A549 (cell line): ENCODE measurements at regions not wholly inside any gene's neighbourhood (a gene's known extent, or its start where the extent isn't known, plus 50 kb on each side); places are given as distances from the start of the nearest gene placed in this dataset.
"Not testable (repeated sequence)": the region's sequence is repeated elsewhere in the genome, so short reads cannot be mapped to it uniquely, and the experiment has no call there.

Source experiments
- ATAC-seq, 2 experiments: fragments of 200-7000 bp in 1 of 2; fragments of >200 bp in 1 of 2; cut with Nextera tagmentation in 1 of 2; cut with Tn5 transposase in 1 of 2; 3 replicates each; pipeline versions ENCODE4 v1.8.0 to v1.9.1; 2018 to 2020; ENCODE audit warnings: mild to moderate bottlenecking in 1 of 2, moderate library complexity in 1 of 2
- CTCF ChIA-PET: fragments of 300-600 bp; sonication (Branson Sonifier 250); formaldehyde crosslinking; extraction: SDS; loops from one replicate; lab custom pipeline; 2021; ENCODE audit warnings: antibody characterized with exemption, inconsistent platforms; lab: Yijun Ruan, JAX
- POLR2A ChIA-PET: fragments of 350-600 bp; formaldehyde crosslinking; extraction: SDS; loops from one replicate; lab custom pipeline; 2021; ENCODE audit warnings: antibody characterized with exemption, inconsistent platforms; lab: Yijun Ruan, JAX
- DNase-seq, 2 experiments: peaks; one replicate each; pipeline versions ENCODE4 v3.0.0 to v3.0.0-alpha.2; 2011 to 2016; ENCODE audit warnings: low read depth in 1 of 2, low spot score in 1 of 2
- FAIRE-seq: peaks from 2 replicates; lab custom pipeline; 2011; peaks lifted over from hg19 to GRCh38; lab: Jason Lieb, UNC
- H3K27ac ChIP-seq, 2 experiments: fragments of >200 bp; sonication (Bioruptor Twin); formaldehyde crosslinking; 3 replicates each; pipeline ENCODE4 v1.5.1; 2016 to 2017
- H3K4me1 ChIP-seq: fragments of >200 bp; sonication (Bioruptor Twin); formaldehyde crosslinking; 3 replicates; pipeline ENCODE4 v1.6.1; 2016
- H3K4me2 ChIP-seq: fragments of >200 bp; sonication (Bioruptor Twin); formaldehyde crosslinking; 3 replicates; pipeline ENCODE4 v1.6.1; 2016
- H3K4me3 ChIP-seq: fragments of >200 bp; sonication (Bioruptor Twin); formaldehyde crosslinking; 3 replicates; pipeline ENCODE4 v1.5.1; 2016
- H3K9me3 ChIP-seq: fragments of >200 bp; sonication (Bioruptor Twin); formaldehyde crosslinking; 3 replicates; pipeline ENCODE4 v1.6.1; 2016
- BHLHE40 ChIP-seq: IDR thresholded peaks from 2 replicates; pipeline ENCODE4 v1.6.1; 2012; ENCODE audit warnings: low read depth, low read length, inconsistent platforms
- CBX8 ChIP-seq: fragments of 200-600 bp; sonication (generic); IDR thresholded peaks from 2 replicates; pipeline ENCODE4 v1.6.1; 2016
- CHD2 ChIP-seq: fragments of 150-350 bp; IDR thresholded peaks from 2 replicates; pipeline ENCODE4 v1.6.1; 2014; ENCODE audit warnings: low read length; ENCODE audit not compliant: partially characterized antibody
- EHMT2 ChIP-seq: fragments of 200-600 bp; sonication (generic); IDR thresholded peaks from 2 replicates; pipeline ENCODE4 v1.6.1; 2016; ENCODE audit warnings: antibody characterized with exemption, low read depth, mild to moderate bottlenecking, moderate library complexity
- EP300 ChIP-seq, 2 experiments: fragments of >200 bp; sonication (Bioruptor Twin); formaldehyde crosslinking; IDR thresholded peaks; 2 replicates in 1 of 2; 3 replicates in 1 of 2; pipeline ENCODE4 v1.6.1; 2016 to 2017
- ESRRA ChIP-seq: fragments of 150-350 bp; IDR thresholded peaks from 2 replicates; pipeline ENCODE4 v1.6.1; 2014; ENCODE audit warnings: mild to moderate bottlenecking, low read length, borderline replicate concordance
- GATA3 ChIP-seq: IDR thresholded peaks from 2 replicates; pipeline ENCODE4 v1.6.1; 2012; ENCODE audit warnings: borderline replicate concordance
- HOXA7 ChIP-seq: fragments of 250-450 bp; sonication (Bioruptor Pico); IDR thresholded peaks from 2 replicates; pipeline ENCODE4 v1.5.0; 2020; ENCODE audit warnings: mild to moderate bottlenecking, moderate library complexity
- HOXB13 ChIP-seq: fragments of 250-450 bp; sonication (Bioruptor Pico); IDR thresholded peaks from 2 replicates; pipeline ENCODE4 v1.5.0; 2020; ENCODE audit warnings: low read depth, mild to moderate bottlenecking, moderate library complexity
- JUNB ChIP-seq: fragments of >200 bp; sonication (Bioruptor Twin); formaldehyde crosslinking; IDR thresholded peaks from 2 replicates; pipeline ENCODE4 v1.6.1; 2016
- MAFK ChIP-seq: fragments of 450-650 bp; IDR thresholded peaks from 2 replicates; pipeline ENCODE4 v1.6.1; 2014; ENCODE audit not compliant: partially characterized antibody
- MAX ChIP-seq: IDR thresholded peaks from 2 replicates; pipeline ENCODE4 v1.6.1; 2012
- MAZ ChIP-seq: fragments of 150-350 bp; IDR thresholded peaks from 2 replicates; pipeline ENCODE4 v1.6.1; 2014; ENCODE audit warnings: antibody characterized with exemption, low read depth, low read length, borderline replicate concordance
- PHF8 ChIP-seq: fragments of 200-600 bp; sonication (generic); IDR thresholded peaks from 2 replicates; pipeline ENCODE4 v1.6.1; 2016; ENCODE audit warnings: low read depth, mild to moderate bottlenecking, antibody characterized with exemption, moderate library complexity, borderline replicate concordance
- POLR2AphosphoS2 ChIP-seq: conservative IDR thresholded peaks from 2 replicates; pipeline ENCODE4 v1.6.1; 2012; ENCODE audit warnings: low read length, improper control_type of control experiment, inconsistent platforms
- RAD21 ChIP-seq, 2 experiments: fragments of >200 bp in 1 of 2; sonication (Bioruptor Twin) in 1 of 2; formaldehyde crosslinking in 1 of 2; IDR thresholded peaks in 1 of 2; conservative IDR thresholded peaks in 1 of 2; 2 replicates in 1 of 2; 3 replicates in 1 of 2; pipeline ENCODE4 v1.6.1; 2012 to 2018; ENCODE audit warnings: inconsistent platforms in 1 of 2
- RARB ChIP-seq: fragments of 250-450 bp; sonication (Bioruptor Pico); IDR thresholded peaks from 2 replicates; pipeline ENCODE4 v1.8.0; 2021; ENCODE audit warnings: mild to moderate bottlenecking, moderate library complexity
- REST ChIP-seq: fragments of 200-600 bp; sonication (generic); IDR thresholded peaks from 2 replicates; pipeline ENCODE4 v1.6.1; 2016; ENCODE audit warnings: antibody characterized with exemption, mild to moderate bottlenecking, moderate library complexity
- RFX5 ChIP-seq: fragments of 450-650 bp; IDR thresholded peaks from 2 replicates; pipeline ENCODE4 v1.7.1; 2014; ENCODE audit warnings: antibody characterized with exemption, mild to moderate bottlenecking, moderate library complexity
- RNF2 ChIP-seq: fragments of 200-600 bp; sonication (generic); IDR thresholded peaks from 2 replicates; pipeline ENCODE4 v1.6.1; 2016; ENCODE audit warnings: low read depth, mild to moderate bottlenecking, antibody characterized with exemption, moderate library complexity, borderline replicate concordance
- SREBF2 ChIP-seq: fragments of 450-650 bp; IDR thresholded peaks from 2 replicates; pipeline ENCODE4 v1.6.1; 2014; ENCODE audit warnings: mild to moderate bottlenecking, moderate library complexity
- TFCP2L1 ChIP-seq: fragments of 250-450 bp; sonication (Bioruptor Pico); IDR thresholded peaks from 2 replicates; pipeline ENCODE4 v1.5.0; 2021; ENCODE audit warnings: mild to moderate bottlenecking
- TP53 ChIP-seq: fragments of 250-450 bp; sonication (Bioruptor Pico); IDR thresholded peaks from 2 replicates; pipeline ENCODE4 v1.5.0; 2021; ENCODE audit warnings: mild to moderate bottlenecking, moderate library complexity
- WGBS: methylation state at CpG from one replicate; pipeline ENCODE4 v1.1.6; 2017; ENCODE audit errors: missing lambda C conversion rate; 5-methylcytosine and 5-hydroxymethylcytosine counted together
- TF ChIP-seq, protein P1 (sequence below): fragments of 450-650 bp; IDR thresholded peaks from 2 replicates; pipeline ENCODE4 v1.6.1; 2014; ENCODE audit warnings: antibody characterized with exemption
- TF ChIP-seq, protein P2 (sequence below): fragments of 250-450 bp; sonication (Bioruptor Pico); IDR thresholded peaks from 2 replicates; pipeline ENCODE4 v1.5.0; 2021; ENCODE audit warnings: mild to moderate bottlenecking, moderate library complexity, borderline replicate concordance

DNA sequence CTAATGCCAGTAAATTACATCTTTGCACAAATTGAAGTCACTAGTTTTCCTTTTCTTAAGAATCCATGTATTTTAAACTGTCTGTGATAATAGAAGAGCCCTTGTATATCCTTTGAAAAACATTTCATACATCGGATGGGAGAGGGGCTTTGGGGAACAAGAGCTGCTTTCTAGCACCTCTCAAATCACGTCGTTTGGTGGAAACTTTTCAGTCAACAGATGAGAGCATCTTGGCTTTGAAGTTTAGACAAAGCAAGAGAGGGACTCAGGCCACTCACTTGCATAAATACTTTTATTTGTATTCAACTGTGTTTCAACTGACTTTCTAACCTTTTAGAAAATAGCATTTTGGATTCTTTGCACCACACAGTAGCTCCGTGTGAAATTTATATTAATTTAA, 502.3 kb upstream of the IMPG1 start:
- Histone ChIP-seq H3K4me1 (no peaks in the 10 kb centered on the region), H3K4me3 (no peak overlapping the region), H3K9me3 (no peaks in the 10 kb centered on the region), H3K4me2 (no peak overlapping the region), H3K27ac (no peak overlapping the region)
- FAIRE-seq, result no peak
- no peak for ATAC-seq
- DNase-seq, result no peak
- ChIA-PET CTCF (interaction anchor here (0.6 kb wide), 1 partner anchor 1547 kb away, joined by 3 read pairs; no protein-coding TSS in a partner anchor), POLR2A (no interaction called here)
- 3% methylated on average over 4 of the region's 4 CpGs for WGBS
- TF ChIP-seq, protein P1, sequence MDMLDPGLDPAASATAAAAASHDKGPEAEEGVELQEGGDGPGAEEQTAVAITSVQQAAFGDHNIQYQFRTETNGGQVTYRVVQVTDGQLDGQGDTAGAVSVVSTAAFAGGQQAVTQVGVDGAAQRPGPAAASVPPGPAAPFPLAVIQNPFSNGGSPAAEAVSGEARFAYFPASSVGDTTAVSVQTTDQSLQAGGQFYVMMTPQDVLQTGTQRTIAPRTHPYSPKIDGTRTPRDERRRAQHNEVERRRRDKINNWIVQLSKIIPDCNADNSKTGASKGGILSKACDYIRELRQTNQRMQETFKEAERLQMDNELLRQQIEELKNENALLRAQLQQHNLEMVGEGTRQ, result no peak
- no peak for TF ChIP-seq TFCP2L1 (CRISPR knock-in tag)
- no peak for TF ChIP-seq MAFK
- TF ChIP-seq HOXA7 (CRISPR knock-in tag), result no peak
- TF ChIP-seq CBX8, result no peak
- TF ChIP-seq MAX, result no peak
- TF ChIP-seq RAD21 (conservative IDR thresholded peaks at IDR 0.05 in 1 of 2, IDR thresholded peaks at IDR 0.05 in 1 of 2), result no peak
- TF ChIP-seq RNF2, result no peak
- TF ChIP-seq BHLHE40, result no peak
- no peak for TF ChIP-seq MAZ

DNA sequence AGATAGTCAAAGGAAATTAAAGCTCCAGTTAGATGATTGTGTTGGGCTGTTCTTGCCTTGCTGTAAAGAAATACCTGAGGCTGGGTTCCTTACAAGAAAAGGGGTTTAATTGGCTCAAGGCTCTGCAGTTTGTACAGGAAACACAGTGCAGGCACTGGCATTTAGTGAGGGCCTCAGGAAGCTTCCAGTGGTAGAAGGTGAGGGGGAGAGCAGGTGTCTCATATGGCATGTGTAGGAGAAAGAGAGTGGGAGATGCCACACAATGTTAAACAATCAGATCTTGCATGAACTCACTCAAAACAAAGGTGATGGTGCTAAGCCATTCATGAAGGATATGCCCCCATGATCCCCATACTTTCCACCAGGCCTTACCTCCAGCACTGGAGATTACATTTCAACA, 493.5 kb upstream of the IMPG1 start:
- POLR2A ChIA-PET, result no interaction called here

GRCh38 chr6:76562371-76562770, 489.9 kb upstream of the IMPG1 start:
- FAIRE-seq, H3K4me3 ChIP-seq, H3K4me1 ChIP-seq, POLR2A ChIA-PET, CTCF ChIA-PET, DNase-seq, ATAC-seq, H3K4me2 ChIP-seq, H3K9me3 ChIP-seq, H3K27ac ChIP-seq: not testable (repeated sequence)
- 37% methylated on average over 3 of the region's 4 CpGs for WGBS

More for the DNA sequence above, 493.5 kb upstream of the IMPG1 start:
- no peak for FAIRE-seq
- CTCF ChIA-PET, result no interaction called here
- no peaks in the 10 kb centered on the region for H3K4me1 ChIP-seq
- H3K27ac ChIP-seq, result no peak overlapping the region
- H3K9me3 ChIP-seq, result no peaks in the 10 kb centered on the region
- TF ChIP-seq ESRRA, result no peak
- no peak for TF ChIP-seq JUNB
- TF ChIP-seq, protein P2, sequence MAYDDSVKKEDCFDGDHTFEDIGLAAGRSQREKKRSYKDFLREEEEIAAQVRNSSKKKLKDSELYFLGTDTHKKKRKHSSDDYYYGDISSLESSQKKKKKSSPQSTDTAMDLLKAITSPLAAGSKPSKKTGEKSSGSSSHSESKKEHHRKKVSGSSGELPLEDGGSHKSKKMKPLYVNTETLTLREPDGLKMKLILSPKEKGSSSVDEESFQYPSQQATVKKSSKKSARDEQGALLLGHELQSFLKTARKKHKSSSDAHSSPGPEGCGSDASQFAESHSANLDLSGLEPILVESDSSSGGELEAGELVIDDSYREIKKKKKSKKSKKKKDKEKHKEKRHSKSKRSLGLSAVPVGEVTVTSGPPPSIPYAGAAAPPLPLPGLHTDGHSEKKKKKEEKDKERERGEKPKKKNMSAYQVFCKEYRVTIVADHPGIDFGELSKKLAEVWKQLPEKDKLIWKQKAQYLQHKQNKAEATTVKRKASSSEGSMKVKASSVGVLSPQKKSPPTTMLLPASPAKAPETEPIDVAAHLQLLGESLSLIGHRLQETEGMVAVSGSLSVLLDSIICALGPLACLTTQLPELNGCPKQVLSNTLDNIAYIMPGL (CRISPR knock-in tag), result no peak
- TF ChIP-seq HOXB13 (CRISPR knock-in tag), result no peak
- TF ChIP-seq RARB, result no peak
- TF ChIP-seq REST, result no peak
- TF ChIP-seq SREBF2, result no peak
- no peak for TF ChIP-seq TFCP2L1 (CRISPR knock-in tag)
- no peak for TF ChIP-seq RFX5
- TF ChIP-seq EHMT2, result no peak
- TF ChIP-seq CHD2, result no peak
- no peak for TF ChIP-seq GATA3
- TF ChIP-seq EP300 (IDR thresholded peaks at IDR 0.05), result no peak
- TF ChIP-seq TP53 (CRISPR knock-in tag), result no peak
- TF ChIP-seq PHF8, result no peak
- no peak for TF ChIP-seq POLR2AphosphoS2
- TF ChIP-seq, all 56 proteins: peak for 0
- ATAC-seq (no peak), DNase-seq (no peak)
- H3K4me2 ChIP-seq, result no peak overlapping the region
- no peak overlapping the region for H3K4me3 ChIP-seq

GRCh38 chr6:76560851-76561755, 488.6 kb upstream of the IMPG1 start:
- ATAC-seq, H3K4me2 ChIP-seq, H3K27ac ChIP-seq, CTCF ChIA-PET, FAIRE-seq, POLR2A ChIA-PET, H3K4me3 ChIP-seq, H3K4me1 ChIP-seq, H3K9me3 ChIP-seq, DNase-seq: not testable (repeated sequence)
- WGBS, result 52% methylated on average over 9 of the region's 9 CpGs
